ENCODE measurements at regions not wholly inside any gene's neighbourhood (a gene's known extent, or its start where the extent isn't known, plus 50 kb on each side); places are given as distances from the start of the nearest gene placed in this dataset.

DNA sequence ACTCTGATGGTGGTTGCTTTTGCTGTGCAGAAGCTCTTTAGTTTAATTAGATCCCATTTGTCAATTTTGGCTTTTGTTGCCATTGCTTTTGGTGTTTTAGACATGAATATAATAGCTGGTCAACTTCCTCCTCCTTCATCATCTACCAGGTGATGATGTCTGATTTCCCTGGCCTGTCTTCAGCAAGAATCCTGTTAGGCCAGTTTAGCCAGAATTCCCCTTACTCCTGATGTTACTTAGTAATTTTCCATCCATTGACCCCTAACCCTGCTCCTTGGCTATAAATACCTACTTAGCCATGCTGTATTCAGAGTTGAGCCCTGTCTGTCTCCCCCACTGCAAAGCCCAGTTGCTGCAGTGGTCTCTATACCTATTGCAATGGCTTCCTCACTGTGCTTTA, 91.4 kb downstream of the ZNF777 start:
- no peak overlapping the region for H3K27ac ChIP-seq (ENCODE audit: low read length)
- DNase-seq (ENCODE audit: low read depth, low spot score) (no peak), ATAC-seq (no peak)
- no peak overlapping the region for H3K4me3 ChIP-seq (ENCODE audit: low read depth in 2 of 2, low read length in 2 of 2)
- intact Hi-C loops (cut with micrococcal nuclease; ENCODE audit: unreplicated experiment): no loop called here
- TF ChIP-seq, protein P1, sequence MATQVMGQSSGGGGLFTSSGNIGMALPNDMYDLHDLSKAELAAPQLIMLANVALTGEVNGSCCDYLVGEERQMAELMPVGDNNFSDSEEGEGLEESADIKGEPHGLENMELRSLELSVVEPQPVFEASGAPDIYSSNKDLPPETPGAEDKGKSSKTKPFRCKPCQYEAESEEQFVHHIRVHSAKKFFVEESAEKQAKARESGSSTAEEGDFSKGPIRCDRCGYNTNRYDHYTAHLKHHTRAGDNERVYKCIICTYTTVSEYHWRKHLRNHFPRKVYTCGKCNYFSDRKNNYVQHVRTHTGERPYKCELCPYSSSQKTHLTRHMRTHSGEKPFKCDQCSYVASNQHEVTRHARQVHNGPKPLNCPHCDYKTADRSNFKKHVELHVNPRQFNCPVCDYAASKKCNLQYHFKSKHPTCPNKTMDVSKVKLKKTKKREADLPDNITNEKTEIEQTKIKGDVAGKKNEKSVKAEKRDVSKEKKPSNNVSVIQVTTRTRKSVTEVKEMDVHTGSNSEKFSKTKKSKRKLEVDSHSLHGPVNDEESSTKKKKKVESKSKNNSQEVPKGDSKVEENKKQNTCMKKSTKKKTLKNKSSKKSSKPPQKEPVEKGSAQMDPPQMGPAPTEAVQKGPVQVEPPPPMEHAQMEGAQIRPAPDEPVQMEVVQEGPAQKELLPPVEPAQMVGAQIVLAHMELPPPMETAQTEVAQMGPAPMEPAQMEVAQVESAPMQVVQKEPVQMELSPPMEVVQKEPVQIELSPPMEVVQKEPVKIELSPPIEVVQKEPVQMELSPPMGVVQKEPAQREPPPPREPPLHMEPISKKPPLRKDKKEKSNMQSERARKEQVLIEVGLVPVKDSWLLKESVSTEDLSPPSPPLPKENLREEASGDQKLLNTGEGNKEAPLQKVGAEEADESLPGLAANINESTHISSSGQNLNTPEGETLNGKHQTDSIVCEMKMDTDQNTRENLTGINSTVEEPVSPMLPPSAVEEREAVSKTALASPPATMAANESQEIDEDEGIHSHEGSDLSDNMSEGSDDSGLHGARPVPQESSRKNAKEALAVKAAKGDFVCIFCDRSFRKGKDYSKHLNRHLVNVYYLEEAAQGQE (IDR thresholded peaks at IDR 0.05; ENCODE audit: insufficient read depth in 1 of 2, low read depth in 2 of 2, low read length in 1 of 2): no peak
- in situ Hi-C loops (cut with HindIII; ENCODE audit: low pct_unique_long_range_greater_than_20kb, low sequenced_read_pairs): no loop called here
- POLR2A ChIA-PET: no interaction called here
- no peaks in the 10 kb centered on the region for H3K9me3 ChIP-seq (ENCODE audit: control insufficient read depth, insufficient read depth, low read depth, low read length)
- CTCF ChIA-PET: no interaction called here
- no peaks in the 10 kb centered on the region for H3K36me3 ChIP-seq (ENCODE audit: control insufficient read depth, insufficient read depth, low read length)
- BruUV-seq (replicated peaks): no TSS peak
- H3K27me3 ChIP-seq (ENCODE audit: control insufficient read depth, insufficient read depth, low read length): peaks cover 3% of the 10 kb centered on the region; the same call in 1 of the 2 replicates
- H3K4me1 ChIP-seq (ENCODE audit: control insufficient read depth, insufficient read depth, low read length): no peaks in the 10 kb centered on the region

DNA sequence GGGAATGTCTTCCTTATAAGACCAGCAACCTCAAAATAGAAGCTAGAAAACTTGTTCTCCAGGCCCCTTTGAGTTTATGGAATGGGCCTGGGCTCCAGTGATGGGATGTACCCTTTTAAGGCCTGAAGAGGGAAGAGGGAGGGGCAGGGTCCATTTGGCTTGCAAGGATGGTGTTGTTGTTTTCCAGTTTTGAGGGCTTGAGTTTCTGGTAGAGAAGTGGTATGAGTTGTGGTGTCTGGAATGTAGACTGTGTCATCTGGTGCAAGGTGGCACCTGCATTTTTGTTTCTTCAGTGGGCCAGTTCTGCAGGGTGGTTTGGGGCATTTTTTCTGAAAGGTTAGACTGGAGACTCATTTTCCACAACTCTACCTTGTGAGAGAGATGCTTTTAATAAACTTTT, 90.1 kb downstream of the ZNF777 start:
- intact Hi-C loops (cut with micrococcal nuclease; ENCODE audit: unreplicated experiment) (no loop called here), in situ Hi-C loops (cut with HindIII; ENCODE audit: low pct_unique_long_range_greater_than_20kb, low sequenced_read_pairs) (no loop called here)
- no TSS peak for BruUV-seq (replicated peaks)
- no peak overlapping the region for H3K27ac ChIP-seq (ENCODE audit: low read length)
- CTCF ChIA-PET: no interaction called here
- POLR2A ChIA-PET: no interaction called here
- H3K9me3 ChIP-seq (ENCODE audit: control insufficient read depth, insufficient read depth, low read depth, low read length): no peaks in the 10 kb centered on the region
- H3K4me3 ChIP-seq (ENCODE audit: low read depth in 2 of 2, low read length in 2 of 2): no peak overlapping the region
- H3K4me1 ChIP-seq (ENCODE audit: control insufficient read depth, insufficient read depth, low read length): no peaks in the 10 kb centered on the region
- no peaks in the 10 kb centered on the region for H3K36me3 ChIP-seq (ENCODE audit: control insufficient read depth, insufficient read depth, low read length)
- DNase-seq (ENCODE audit: low read depth, low spot score) (no peak), ATAC-seq (no peak)
- TF ChIP-seq SIN3A (IDR thresholded peaks at IDR 0.05; ENCODE audit: borderline replicate concordance, insufficient read depth, low read depth, low read length): no peak
- no peak for TF ChIP-seq TCF7L2 (IDR thresholded peaks at IDR 0.05; ENCODE audit: low read depth, low read length)
- no peak for TF ChIP-seq POLR2AphosphoS5 (IDR thresholded peaks at IDR 0.05; ENCODE audit: low read depth, low read length)
- TF ChIP-seq, protein P1 (IDR thresholded peaks at IDR 0.05; ENCODE audit: insufficient read depth in 1 of 2, low read depth in 2 of 2, low read length in 1 of 2): no peak
- TF ChIP-seq, protein P2, sequence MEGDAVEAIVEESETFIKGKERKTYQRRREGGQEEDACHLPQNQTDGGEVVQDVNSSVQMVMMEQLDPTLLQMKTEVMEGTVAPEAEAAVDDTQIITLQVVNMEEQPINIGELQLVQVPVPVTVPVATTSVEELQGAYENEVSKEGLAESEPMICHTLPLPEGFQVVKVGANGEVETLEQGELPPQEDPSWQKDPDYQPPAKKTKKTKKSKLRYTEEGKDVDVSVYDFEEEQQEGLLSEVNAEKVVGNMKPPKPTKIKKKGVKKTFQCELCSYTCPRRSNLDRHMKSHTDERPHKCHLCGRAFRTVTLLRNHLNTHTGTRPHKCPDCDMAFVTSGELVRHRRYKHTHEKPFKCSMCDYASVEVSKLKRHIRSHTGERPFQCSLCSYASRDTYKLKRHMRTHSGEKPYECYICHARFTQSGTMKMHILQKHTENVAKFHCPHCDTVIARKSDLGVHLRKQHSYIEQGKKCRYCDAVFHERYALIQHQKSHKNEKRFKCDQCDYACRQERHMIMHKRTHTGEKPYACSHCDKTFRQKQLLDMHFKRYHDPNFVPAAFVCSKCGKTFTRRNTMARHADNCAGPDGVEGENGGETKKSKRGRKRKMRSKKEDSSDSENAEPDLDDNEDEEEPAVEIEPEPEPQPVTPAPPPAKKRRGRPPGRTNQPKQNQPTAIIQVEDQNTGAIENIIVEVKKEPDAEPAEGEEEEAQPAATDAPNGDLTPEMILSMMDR (IDR thresholded peaks at IDR 0.05): no peak
- H3K27me3 ChIP-seq (ENCODE audit: control insufficient read depth, insufficient read depth, low read length): peaks cover 3% of the 10 kb centered on the region; the same call in 1 of the 2 replicates

All from Panc1 (cell line).